IgD-negative memory B cell (primary cell): ENCODE measurements at regions not wholly inside any gene's neighbourhood (a gene's known extent, or its start where the extent isn't known, plus 50 kb on each side); places are given as distances from the start of the nearest gene placed in this dataset.
A peak's percentile ranks its signal among the peaks of the same experiment; 100 is the strongest.
"Not testable (repeated sequence)": the region's sequence is repeated elsewhere in the genome, so short reads cannot be mapped to it uniquely, and the experiment has no call there.

Source experiments
- H3K27ac Mint-ChIP-seq, 3 donors: one replicate each; pipeline ENCODE4 v1.8.0; 2020 to 2022; ENCODE audit warnings: mild to moderate bottlenecking in 3 of 3, mixed read lengths in 3 of 3, moderate library complexity in 1 of 3
- H3K27me3 Mint-ChIP-seq: one replicate; pipeline ENCODE4 v1.8.0; 2021; ENCODE audit warnings: mixed read lengths
- H3K36me3 Mint-ChIP-seq: one replicate; pipeline ENCODE4 v1.8.0; 2020; ENCODE audit warnings: mild to moderate bottlenecking, mixed read lengths
- H3K4me1 Mint-ChIP-seq, 3 donors: one replicate each; pipeline ENCODE4 v1.8.0; 2020 to 2022; ENCODE audit warnings: mixed read lengths in 3 of 3, mild to moderate bottlenecking in 1 of 3
- H3K4me3 Mint-ChIP-seq, 4 donors: one replicate each; pipeline ENCODE4 v1.8.0; 2020 to 2022; ENCODE audit warnings: mild to moderate bottlenecking in 4 of 4, mixed read lengths in 4 of 4, moderate library complexity in 3 of 4
- H3K9me3 Mint-ChIP-seq, 3 donors: one replicate each; pipeline ENCODE4 v1.8.0; 2020 to 2021; ENCODE audit warnings: mixed read lengths in 3 of 3, mild to moderate bottlenecking in 1 of 3

DNA sequence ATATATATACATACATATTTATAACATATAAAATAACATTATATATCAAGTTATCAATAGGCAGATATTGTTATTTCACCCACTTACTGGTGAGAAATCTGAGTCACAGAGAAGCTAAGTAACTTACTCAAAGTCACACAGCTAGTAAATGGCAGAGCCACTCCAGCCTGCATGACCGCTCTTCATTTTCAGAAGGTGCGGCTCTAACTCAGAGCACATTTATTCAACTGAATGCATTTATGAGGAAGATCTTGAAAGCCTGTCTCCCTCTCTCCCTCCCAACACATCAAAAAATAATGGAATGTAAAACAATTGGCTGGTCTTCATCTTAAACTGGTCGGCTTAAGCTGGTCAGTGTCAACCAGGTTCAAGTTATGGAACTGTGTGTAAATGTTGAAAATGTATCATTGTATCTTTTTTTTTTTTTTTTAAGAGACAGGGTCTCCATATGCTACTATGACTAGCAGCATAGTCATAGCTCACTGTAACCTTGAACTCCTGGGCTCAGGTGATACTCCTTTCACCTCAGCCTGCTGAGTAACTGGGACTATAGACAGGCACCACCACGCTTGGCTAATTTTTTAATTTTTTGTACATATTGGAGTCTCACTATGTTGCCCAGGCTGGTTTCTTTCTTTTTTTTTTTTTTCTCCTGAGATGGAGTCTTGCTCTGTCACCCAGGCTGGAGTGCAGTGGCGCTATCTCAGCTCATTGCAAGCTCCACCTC is 70.7 kb upstream of the NCOA3 start:
- H3K4me3 Mint-ChIP-seq = peak overlapping the region in 1 of 4 donors; percentile 1
- peaks cover 23 to 32% (median 30%) of the 10 kb centered on the region in 3 donors for H3K4me1 Mint-ChIP-seq
- no peak overlapping the region for H3K27ac Mint-ChIP-seq
- no peaks in the 10 kb centered on the region for H3K27me3 Mint-ChIP-seq
- H3K36me3 Mint-ChIP-seq = no peaks in the 10 kb centered on the region
- H3K9me3 Mint-ChIP-seq = peaks cover 0 to 7% (median 5%) of the 10 kb centered on the region in 3 donors

DNA sequence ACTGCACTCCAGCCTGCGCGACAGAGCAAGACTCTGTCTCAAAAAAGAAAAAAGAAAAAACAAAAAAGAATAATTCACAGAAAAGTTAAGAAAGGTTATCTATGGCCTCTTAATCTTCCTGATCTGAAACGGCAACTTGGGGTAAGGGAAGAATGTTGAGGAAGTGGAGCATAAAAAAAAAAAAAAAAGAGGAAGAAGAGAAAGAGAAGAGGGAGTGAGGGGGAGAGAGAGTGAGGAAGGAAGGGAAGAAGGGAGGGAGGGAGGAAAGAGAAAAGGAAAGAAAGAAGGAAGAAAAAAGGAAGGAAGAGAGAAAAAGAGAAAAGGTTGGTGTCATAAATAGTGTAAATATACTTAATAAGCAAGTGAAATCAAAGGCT is 68.9 kb upstream of the NCOA3 start:
- Mint-ChIP-seq H3K27me3 (no peaks in the 10 kb centered on the region), H3K9me3 (no peaks in the 10 kb centered on the region), H3K27ac (peak overlapping the region; percentile 71 to 99 (median 86)), H3K4me1 (peaks cover 28 to 33% (median 30%) of the 10 kb centered on the region in 3 donors), H3K4me3 (peak overlapping the region in 1 of 4 donors; percentile 75), H3K36me3 (no peaks in the 10 kb centered on the region)

DNA sequence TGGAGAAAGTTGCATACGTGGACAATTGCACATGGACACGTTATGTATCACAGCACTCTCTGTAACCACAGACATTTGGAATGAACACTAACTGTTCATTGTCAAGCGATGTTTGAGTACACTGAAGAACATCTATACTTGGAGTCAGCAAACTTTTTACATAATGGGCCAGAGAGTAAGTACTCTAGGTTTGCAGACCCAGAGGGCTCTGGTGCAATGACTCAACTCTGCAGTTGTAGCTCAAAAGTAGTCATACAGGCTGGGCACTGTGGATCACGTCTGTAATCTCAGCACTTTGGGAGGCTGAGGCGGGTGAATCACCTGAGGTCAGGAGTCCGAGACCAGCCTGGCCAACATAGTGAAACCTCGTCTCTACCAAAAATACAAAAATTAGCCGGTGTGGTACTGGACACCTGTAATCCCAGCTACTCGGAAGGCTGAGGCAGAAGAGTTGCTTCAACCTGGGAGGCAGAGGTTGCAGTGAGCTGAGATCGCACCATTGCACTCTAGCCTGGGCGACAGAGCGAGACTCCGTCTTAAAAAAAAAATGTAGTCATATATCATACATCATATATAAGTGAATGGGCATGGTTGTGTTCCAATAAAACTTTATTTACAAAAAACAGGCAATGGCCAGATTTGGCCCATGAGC is 67.4 kb upstream of the NCOA3 start:
- Mint-ChIP-seq H3K4me1 (peaks cover 35 to 40% (median 39%) of the 10 kb centered on the region in 3 donors), H3K4me3 (peak overlapping the region; percentile 66 to 85 (median 84)), H3K27ac (peak overlapping the region; percentile 89 to 99 (median 93))
- not testable (repeated sequence) for H3K36me3 Mint-ChIP-seq, H3K9me3 Mint-ChIP-seq, H3K27me3 Mint-ChIP-seq

DNA sequence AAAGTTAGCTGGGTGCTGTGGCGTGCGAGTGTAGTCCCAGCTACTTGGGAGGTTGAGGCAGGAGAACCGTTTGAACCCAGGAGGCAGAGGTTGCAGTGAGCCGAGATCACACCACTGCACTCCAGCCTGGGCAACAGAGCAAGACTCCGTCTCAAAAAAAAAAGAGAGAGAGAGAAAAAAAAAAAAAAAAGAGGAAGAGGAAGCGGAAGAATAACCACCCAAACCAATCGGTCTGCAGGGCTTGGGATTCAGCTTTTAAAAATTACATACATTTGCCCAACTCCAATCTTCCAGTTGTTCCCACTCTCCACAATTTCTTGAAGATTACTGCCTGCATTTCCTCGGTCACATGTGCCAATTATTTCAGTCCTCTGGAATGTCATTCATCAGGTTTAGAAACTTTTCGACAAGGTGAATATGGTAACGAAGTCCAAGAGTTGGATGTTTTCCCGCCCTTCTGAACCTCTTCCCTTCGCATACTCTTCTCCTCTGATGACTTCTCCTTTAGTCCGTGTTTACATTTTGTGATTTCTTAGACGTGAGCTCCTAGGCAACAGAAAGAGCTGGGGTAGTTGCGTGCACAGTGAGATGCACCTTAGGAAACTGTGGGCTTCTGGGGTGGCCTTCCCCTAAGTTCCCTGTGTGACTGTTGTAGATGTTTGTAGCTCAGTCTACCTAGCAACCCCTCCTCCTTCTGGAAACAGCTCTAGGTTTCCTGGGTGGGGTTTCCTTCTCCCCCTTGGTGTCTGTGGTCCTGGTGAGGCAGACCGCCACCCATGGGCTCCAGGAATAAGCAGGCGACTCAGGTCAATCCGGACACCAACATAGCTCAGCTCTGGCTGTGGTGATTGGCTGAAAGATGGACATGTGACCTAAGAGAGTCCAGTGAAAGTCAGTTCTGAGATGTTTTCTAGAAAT is 63.0 kb upstream of the NCOA3 start:
- Mint-ChIP-seq H3K4me3 (peak overlapping the region; percentile 75 to 90 (median 79)), H3K27ac (peak overlapping the region; percentile 95 to 100 (median 97))

DNA sequence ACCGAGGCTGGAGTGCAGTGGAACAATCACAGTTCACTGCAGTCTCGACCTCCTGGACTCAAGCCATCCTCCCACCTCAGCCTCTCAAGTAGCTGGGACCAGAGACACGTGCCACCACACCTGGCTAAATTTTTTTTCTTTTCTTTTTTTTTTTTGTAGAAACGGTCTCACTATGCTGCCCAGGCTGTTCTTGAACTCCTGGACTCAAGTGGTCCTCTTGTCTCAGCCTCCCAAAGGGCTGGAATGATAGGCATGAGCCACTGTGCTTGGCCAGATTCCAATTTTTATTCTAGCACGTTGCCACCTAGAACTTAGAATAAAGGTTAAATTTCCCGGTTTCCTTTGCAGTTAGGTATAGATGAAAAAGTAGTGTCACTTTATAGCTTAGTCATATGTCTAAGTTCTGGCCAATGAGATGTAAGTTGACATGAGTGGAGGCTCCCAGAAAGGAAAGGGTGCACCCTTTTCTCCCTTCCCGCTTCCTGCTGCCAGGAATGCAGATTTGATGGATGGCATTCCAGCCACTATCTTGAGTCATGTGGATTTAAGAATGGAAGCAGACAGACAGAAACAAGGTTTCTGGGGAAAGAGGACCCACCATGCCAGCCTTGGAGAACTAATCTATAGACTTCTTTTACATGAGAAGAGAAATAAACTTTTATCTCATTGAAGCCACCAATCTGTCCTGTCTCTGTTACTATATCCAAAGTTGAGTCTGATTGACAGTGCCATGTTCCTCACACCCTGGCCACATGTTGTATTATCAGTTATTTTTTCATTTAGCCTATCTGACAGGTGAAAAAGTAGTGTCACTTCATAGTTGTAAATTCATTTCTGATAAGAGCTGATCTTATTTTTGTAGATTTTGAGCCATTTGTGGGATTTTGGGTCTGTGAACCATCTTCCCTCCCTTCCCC is 60.6 kb upstream of the NCOA3 start:
- H3K27ac Mint-ChIP-seq = peak overlapping the region; percentile 47 to 92 (median 58)
- H3K9me3 Mint-ChIP-seq = peaks cover 0 to 3% (median 2%) of the 10 kb centered on the region in 3 donors
- H3K36me3 Mint-ChIP-seq = no peaks in the 10 kb centered on the region
- H3K4me3 Mint-ChIP-seq = peak overlapping the region in 2 of 4 donors; percentile 9 to 25
- H3K27me3 Mint-ChIP-seq = no peaks in the 10 kb centered on the region
- peaks cover 16 to 25% (median 25%) of the 10 kb centered on the region in 3 donors for H3K4me1 Mint-ChIP-seq

More for the DNA sequence above, 63.0 kb upstream of the NCOA3 start:
- H3K27me3 Mint-ChIP-seq = no peaks in the 10 kb centered on the region
- H3K36me3 Mint-ChIP-seq = no peaks in the 10 kb centered on the region
- H3K9me3 Mint-ChIP-seq = peaks cover 0 to 3% (median 2%) of the 10 kb centered on the region in 3 donors
- peaks cover 33 to 41% (median 34%) of the 10 kb centered on the region in 3 donors for H3K4me1 Mint-ChIP-seq

DNA sequence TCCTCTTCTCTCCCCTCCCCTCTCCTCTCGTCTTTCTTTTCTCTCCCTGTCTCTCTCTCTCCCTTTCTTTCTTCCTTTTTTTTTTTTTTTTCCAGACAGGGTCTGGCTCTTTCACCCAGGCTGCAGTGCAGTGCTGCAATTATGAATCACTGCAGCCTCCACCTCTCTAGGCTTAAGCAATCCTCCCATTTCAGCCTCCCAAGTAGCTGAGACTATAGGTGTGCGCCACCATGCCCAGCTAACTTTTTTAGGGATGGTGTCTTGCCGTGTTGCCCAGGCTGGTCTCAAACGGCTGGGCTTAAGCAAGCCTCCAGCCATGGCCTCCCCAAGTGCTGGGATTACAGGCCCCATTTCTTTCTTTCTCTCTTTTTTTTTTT is 59.9 kb upstream of the NCOA3 start:
- Mint-ChIP-seq H3K4me3 (no peak overlapping the region), H3K4me1 (peaks cover 16 to 25% (median 23%) of the 10 kb centered on the region in 3 donors), H3K27ac (peak overlapping the region; percentile 47 to 92 (median 58)), H3K27me3 (no peaks in the 10 kb centered on the region), H3K36me3 (no peaks in the 10 kb centered on the region), H3K9me3 (peaks cover 0 to 3% (median 2%) of the 10 kb centered on the region in 3 donors)

DNA sequence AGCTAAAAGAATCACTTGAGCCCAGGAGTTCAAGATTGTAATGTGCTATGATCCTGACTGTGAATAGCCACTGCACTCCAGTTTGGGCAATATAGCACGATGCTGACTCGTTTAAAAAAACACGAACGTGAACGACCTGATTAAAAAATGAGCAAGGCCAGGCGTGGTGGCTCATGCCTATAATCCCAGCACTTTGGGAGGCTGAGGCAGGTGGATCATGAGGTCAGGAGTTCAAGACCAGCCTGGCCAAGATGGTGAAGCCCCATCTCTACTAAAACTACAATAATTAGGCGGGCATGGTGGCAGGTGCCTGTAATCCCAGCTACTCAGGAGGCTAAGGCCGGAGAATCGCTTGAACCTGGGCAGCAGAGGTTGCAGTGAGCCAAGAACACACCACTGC is 58.6 kb upstream of the NCOA3 start:
- not testable (repeated sequence) for H3K9me3 Mint-ChIP-seq, H3K27ac Mint-ChIP-seq, H3K4me3 Mint-ChIP-seq, H3K27me3 Mint-ChIP-seq, H3K36me3 Mint-ChIP-seq
- H3K4me1 Mint-ChIP-seq = peaks cover 15 to 22% (median 22%) of the 10 kb centered on the region in 3 donors

DNA sequence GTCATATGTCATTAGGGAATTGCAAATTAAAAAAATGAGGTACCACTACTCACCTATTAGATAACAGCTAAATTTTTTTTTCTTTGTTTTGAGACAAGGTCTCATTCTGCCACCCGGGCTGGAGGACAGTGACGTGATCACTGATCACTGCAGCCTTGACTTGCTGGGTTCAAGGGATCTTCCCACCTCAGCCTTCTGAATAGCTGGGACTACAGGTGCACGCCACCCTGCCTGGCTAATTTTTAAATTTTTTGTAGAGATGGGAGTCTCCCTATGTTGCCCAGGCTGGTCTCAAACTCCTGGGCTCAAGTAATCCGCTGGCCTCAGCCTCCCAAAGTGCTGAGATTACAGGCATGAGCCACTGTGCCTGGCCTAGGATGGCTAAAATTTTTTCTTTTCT is 57.1 kb upstream of the NCOA3 start:
- H3K4me1 Mint-ChIP-seq = peaks cover 13 to 18% (median 17%) of the 10 kb centered on the region in 3 donors
- no peak overlapping the region for H3K4me3 Mint-ChIP-seq
- H3K27ac Mint-ChIP-seq = no peak overlapping the region
- H3K27me3 Mint-ChIP-seq = no peaks in the 10 kb centered on the region
- no peaks in the 10 kb centered on the region for H3K36me3 Mint-ChIP-seq
- no peaks in the 10 kb centered on the region for H3K9me3 Mint-ChIP-seq

DNA sequence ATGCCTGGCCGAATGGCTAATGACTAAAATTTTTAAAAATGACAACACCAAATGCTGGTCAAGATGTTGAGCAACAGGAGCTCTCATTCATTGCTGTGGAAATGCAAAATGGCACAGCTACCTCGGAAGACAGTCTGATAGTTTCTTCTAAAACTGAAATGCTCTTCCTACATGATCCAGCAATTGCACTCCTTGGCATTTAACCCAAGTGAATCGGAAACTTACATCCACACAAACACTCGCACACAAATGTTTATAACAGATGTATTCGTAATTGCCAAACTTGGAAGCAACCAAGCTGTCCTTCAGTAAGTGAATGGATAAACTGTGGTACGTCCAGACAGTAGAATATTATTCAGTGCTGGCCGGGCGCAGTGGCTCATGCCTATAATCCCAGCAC is 56.4 kb upstream of the NCOA3 start:
- no peaks in the 10 kb centered on the region for H3K9me3 Mint-ChIP-seq
- H3K36me3 Mint-ChIP-seq = no peaks in the 10 kb centered on the region
- no peaks in the 10 kb centered on the region for H3K27me3 Mint-ChIP-seq
- no peak overlapping the region for H3K27ac Mint-ChIP-seq
- H3K4me1 Mint-ChIP-seq = peaks cover 12 to 13% (median 13%) of the 10 kb centered on the region in 3 donors
- no peak overlapping the region for H3K4me3 Mint-ChIP-seq

DNA sequence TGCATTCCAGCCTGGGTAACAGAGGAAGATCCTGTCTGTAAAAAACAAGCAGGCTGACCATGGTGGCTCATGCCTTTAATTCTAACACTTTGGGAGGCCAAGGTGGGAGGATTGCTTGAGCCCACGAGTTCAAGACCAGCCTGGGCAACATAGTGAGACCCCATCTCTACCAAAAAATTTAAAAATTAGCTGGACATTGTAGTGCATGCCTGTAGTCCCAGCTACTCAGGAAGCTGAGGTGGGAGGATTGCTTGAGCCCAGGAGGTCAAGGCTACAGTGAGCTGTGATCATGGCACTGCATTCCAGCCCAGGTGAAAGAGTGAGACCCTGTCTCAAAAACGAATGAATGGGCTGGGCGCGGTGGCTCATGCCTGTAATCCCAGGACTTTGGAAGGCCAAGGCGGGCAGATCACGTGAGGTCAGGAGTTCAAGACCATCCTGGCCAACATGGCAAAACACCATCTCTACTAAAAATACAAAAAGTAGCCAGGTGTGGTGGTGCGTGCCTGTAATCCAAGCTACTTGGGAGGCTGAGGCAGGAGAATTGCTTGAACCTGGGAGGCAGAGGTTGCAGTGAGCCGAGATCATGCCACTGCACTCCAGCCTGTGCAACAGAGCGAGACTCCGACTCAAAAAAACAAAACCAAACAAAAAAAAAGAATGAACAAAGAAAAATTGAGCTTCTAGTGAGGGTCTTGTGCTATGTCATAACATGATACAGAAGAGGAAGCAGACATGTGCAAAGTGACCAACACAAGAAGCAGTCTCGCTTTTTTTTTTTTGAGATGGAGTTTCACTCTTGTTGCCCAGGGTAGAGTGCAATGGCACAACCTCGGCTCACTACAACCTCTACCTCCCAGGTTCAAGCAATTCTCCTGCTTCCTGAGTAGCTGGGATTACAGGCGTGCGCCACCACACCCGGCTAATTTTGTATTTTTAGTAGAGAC is 54.1 kb upstream of the NCOA3 start:
- H3K27me3 Mint-ChIP-seq, H3K36me3 Mint-ChIP-seq, H3K9me3 Mint-ChIP-seq, H3K4me3 Mint-ChIP-seq, H3K27ac Mint-ChIP-seq: not testable (repeated sequence)
- peaks cover 10 to 18% (median 10%) of the 10 kb centered on the region in 3 donors for H3K4me1 Mint-ChIP-seq

DNA sequence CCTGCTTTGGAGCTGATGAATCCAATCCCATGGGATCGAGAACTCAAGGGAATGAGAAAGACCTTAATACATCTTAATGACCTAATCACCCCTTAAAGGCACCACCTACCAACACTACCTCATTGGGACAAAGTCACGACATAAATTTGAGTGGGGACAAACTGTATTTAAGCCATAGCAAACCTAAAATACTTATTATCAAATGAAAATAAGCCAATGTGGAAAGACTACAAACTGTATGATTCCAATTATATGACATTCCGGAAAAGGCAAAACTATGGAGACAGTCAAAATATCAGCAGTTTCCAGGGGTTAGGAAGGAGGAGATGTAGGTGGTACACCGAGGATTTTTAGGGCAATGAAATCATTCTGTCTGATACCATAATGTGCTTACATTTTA is 53.3 kb upstream of the NCOA3 start:
- H3K36me3 Mint-ChIP-seq = no peaks in the 10 kb centered on the region
- H3K27me3 Mint-ChIP-seq = no peaks in the 10 kb centered on the region
- no peaks in the 10 kb centered on the region for H3K9me3 Mint-ChIP-seq
- H3K4me3 Mint-ChIP-seq = no peak overlapping the region
- H3K27ac Mint-ChIP-seq = no peak overlapping the region
- H3K4me1 Mint-ChIP-seq = peaks cover 16 to 26% (median 18%) of the 10 kb centered on the region in 3 donors

DNA sequence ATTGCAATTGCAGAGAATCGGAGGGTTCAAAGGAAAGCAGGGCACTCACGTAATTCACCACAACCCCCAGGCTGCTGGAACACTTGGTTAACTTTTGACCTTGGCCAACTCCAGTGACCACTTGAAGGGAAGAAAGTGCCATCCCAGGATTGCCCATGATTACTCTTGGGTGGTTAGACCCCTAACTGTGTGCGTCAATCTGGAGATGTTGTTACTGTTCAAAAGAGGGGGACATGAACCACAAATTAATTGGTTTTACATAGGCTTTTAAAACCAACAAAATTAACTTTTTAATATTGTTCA is 50.1 kb upstream of the NCOA3 start:
- H3K4me1 Mint-ChIP-seq = peaks cover 19 to 37% (median 34%) of the 10 kb centered on the region in 3 donors
- no peak overlapping the region for H3K4me3 Mint-ChIP-seq
- no peaks in the 10 kb centered on the region for H3K36me3 Mint-ChIP-seq
- no peaks in the 10 kb centered on the region for H3K27me3 Mint-ChIP-seq
- no peaks in the 10 kb centered on the region for H3K9me3 Mint-ChIP-seq
- H3K27ac Mint-ChIP-seq = no peak overlapping the region
